DLD1 (cell line): ENCODE measurements at regions not wholly inside any gene's neighbourhood (a gene's known extent, or its start where the extent isn't known, plus 50 kb on each side); places are given as distances from the start of the nearest gene placed in this dataset.
"Not testable (repeated sequence)": the region's sequence is repeated elsewhere in the genome, so short reads cannot be mapped to it uniquely, and the experiment has no call there.

Source experiments
- in situ Hi-C: cut with HindIII; loops from 2 replicates; pipeline ENCODE4 v1.10.0; 2017; ENCODE audit warnings: low sequenced_read_pairs

DNA sequence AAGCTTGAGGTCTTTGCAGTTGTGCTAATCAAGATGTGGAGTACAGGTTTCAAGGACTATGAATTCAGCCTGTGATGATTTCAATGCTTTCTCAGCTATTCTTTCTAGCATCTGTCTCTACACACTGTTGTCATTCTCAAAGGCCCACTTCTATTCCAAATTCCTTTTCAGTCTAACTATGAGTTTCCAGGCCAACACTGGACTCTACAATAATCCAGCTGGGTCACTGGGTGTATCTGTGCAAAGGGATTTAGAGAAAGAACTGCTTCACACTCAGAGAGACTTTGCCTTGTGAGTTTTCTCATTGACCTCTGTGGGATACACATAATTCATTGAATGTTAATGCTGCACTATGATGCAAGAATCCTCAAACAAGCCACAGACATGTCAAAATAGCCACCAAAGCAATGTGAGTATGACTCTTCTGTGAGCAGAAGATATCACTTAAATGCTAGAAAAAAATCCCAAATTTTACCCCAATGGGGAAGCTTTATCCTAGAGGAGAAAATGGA, 171.8 kb upstream of the CLNK start:
- in situ Hi-C loops: no loop called here

DNA sequence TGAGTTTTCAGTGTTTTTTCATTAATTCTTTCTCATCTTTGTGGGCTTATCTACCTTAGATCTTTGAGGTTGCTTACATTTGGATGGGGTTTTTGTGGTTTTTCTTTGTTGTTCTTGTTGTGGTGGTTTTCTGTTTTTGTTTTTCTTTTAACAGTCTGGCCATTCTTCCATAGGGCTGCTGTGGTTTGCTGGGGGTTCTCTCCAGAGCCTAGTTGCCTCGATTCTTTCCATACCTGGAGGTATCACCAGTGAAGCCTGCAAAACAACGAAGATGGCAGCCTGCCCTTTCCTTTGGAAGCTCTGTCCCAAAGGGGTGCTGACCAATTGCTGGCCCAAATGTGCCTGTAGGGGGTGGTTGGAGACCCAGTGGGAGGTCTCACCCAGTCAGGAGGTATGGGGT, 168.6 kb upstream of the CLNK start:
- in situ Hi-C loops: no loop called here

DNA sequence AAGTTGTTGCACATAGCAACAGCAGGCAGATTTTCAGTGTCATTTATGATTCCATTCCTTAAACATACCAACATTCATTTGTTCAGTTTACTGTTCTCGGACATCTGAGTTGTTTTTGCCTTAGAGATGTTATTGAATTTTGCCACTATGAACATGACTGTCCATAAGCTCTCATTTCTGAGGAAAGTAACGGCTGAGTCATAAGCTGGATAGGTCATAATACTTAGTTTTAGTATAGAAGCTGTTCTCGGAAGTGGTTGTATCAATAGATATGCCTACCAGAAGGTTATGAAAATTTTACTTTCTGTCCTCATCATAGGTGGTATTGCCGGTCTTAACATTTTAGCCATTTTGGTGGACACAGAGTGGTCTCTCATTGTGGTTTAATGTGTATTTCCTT, 157.1 kb upstream of the CLNK start:
- in situ Hi-C loops: no loop called here

DNA sequence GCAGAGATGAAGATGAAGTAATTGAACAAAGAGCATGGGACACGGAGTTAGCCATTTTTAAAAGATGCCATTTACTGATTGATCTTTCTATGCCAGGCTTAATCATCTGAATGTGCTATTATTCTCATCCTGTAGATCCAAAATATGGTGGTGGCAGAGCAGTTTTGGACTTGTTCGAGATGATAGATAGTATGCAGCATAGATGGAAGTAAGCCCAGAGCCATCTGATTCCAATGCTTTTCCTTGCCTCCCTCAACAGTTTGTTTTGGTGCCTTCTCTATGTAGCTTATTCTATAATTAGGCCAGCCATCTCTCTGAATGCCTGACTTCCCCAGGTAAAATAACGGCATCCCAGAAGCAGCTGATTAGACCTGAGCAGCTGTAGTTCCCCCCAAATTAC, 152.6 kb upstream of the CLNK start:
- in situ Hi-C loops: no loop called here

DNA sequence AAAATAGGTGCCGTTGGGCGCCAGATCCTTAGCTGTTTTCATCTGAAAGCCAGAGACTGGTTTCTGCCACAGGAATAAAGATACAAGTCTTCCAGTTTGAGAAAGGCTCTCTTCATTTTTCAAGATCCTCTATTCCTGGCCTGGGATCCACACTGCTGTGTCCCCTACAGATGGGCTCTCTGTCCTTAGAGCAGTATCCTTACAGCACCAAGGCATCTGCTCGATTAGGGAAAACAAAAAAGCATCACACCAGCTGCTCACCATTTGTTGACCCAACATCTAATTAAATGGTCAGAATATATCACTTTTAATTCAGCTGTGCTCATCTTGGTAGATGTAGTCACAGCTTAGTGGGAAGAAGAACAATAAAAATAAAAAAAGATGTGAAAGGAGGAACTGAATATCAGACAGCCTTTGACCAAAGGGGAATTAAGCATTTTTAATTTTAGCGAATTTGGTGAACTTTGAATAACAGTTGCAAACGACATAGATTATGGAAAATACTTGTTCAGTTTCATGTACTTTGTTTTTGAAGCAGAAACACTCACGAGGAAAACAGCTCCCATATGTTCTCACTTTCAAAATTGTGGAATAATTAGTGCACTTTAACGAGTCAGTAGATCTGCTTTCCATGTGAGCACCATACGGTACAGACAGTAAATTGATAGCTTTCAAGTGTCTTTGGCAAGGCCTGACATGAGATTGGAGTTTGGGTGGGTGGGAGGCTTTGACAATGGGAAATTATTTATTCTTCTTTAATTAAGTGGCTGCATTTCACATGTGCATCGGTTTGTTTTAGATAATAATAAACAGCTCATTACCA, 148.4 kb upstream of the CLNK start:
- in situ Hi-C loops: no loop called here

DNA sequence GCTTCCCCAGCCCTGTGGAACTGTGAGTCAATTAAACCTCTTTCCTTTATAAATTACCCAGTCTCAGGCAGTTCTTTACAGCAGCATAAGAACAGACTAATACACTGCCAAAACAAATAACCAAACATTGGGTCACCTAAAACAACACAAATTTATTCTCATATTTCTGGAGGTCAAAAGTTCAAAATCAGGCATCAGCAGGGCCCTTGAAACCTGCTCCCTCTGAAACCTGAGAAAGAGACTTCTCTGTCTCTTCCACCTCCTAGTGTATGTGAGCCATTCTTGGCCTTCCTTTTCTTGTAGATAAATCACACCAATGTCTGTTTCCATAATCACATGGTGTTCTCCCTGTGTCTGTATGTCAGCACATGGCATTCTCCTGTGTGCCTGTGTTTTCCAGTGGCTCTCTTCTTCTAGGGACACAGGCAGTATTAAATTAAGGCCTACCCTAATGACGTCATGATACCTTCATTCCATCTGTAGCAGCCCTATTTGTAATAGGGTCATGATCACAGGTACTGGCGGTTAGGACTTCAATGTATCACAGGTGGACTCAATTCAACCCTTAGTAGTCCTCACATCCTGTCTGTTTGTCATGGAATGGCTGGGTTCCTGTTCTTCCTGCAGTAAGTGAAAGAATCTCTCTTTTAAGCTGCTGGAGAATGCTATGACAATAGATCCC, 147.3 kb upstream of the CLNK start:
- in situ Hi-C loops: no loop called here

DNA sequence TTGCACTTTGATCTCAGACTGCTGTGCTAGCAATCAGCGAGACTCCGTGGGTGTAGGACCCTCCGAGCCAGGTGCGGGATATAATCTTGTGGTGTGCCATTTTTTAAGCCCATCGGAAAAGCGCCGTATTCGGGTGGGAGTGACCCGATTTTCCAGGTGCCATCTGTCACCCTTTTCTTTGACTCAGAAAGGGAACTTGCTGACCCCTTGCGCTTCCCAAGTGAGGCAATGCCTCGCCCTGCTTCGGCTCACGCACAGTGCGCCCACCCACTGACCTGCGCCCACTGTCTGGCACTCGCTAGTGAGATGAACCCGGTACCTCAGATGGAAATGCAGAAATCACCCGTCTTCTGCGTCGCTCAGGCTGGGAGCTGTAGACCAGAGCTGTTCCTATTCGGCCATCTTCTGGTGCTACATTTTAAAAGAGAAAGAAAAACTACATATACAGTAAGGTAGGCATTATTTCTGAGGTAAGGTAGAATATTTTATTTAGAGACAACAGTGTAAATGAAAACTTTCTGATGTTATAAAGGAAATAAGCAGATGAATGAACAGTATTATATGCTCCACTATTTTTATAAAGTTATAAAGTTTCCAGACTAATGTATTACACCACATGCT, 144.5 kb upstream of the CLNK start:
- in situ Hi-C loops: not testable (repeated sequence)

DNA sequence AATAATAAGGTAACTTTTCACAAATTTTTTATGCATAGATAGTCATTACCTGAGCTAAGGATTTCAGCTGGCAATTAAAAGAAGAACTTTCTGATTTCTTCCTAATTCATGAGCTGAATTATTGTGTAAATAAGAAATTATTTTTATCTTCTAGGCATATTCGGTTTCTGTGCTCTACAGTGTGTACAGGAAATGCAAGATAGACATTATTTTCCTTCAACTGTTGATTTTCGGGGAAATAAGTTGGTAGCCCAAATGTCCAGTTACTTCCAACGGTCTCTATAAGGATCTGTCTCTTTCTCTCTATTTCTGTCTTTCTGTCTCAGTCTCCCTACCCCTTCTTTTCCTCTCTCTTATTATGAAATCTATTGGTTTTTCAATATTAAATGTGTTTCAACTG, 137.3 kb upstream of the CLNK start:
- in situ Hi-C loops: no loop called here

DNA sequence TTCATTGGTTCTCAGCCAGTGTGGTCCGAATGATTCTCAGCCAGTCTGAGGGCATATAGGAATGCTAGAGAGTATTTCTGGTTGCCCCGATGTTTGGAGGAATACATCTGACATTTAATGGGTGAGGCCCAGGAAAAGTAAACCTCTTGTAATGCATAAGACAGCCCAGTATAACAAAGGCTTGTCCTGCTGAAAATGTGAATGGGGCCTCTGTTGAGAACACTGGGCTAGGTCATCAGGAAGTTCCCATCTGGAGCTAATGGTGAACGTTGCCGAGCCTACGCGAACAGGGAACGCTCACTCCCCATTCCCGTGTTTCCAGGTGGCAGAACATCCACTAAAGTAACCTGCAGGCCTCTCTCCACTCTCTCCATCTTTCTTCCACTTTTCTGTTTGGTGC, 132.0 kb upstream of the CLNK start:
- in situ Hi-C loops: no loop called here

DNA sequence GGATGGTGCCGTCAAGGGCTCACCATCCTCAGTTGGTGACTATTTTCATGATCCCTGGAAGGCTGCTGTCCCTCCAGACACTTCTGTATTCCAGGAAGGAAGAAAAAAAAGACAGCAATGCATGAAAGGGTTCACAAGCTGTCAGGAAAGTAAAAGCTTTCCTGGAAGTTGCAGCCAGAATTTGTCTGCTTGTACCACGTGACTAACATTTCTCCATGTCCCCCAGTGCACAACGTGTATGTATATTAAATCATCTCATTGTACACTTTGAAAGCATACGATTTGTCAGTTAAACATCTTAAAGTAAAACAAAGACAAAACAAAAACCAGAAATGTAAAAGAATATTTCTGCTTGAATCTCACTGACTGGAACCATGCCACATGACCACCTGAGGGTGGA, 127.4 kb upstream of the CLNK start:
- in situ Hi-C loops: no loop called here

DNA sequence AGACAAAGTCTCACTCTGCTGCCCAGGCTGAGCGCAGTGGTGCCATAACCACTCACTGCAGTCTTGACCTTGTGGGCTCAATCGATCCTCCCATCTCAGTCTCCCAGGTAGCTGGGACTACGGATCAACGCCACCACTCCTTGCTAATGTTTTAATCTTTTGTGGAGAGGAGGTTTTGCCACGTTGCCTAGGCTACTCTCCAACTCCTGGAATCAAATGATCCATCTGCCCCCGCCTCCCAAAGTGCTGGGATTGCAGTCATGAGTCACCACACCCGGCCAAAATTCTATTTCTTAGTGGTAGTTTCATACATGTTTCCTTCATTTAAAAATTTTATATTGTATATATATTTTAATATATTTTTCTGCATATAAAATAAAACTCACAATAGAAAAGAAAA, 125.8 kb upstream of the CLNK start:
- in situ Hi-C loops: no loop called here

DNA sequence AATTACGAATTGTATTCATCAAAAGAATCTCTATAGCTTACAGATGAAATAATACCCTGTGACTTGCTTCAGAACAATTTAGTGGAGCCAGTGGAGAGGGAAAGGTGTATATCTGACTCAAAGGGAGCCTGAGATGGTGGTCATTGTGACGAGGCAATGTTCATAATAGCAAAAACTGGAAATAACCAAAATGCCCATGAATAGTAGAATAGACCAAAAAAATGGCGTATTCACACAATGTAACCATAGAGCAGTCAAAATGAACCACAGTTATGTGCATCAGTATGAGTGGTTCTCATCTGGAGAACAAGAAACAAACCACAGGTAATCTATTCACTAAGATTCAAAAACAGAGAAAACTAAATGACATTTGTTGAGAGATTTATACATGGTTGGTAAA, 125.3 kb upstream of the CLNK start:
- in situ Hi-C loops: no loop called here

DNA sequence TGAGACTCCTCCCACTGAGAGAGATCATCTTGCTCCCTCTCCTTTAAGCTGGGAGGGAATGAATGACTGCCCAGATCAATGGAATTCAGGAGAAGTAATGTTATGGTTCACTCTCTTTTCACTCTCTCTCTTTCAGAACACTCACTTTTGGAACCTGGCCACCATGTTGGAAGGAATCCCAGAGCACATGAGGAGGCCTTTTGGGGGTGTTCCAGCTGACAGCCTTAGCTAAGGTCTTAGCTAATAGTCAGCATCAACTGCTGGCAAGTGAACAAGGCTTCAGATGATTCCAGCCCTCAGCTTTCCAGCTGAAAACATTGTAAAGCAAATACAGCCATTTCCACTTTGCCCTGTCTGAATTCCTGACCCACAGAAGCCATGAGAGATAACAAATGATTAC, 124.0 kb upstream of the CLNK start:
- in situ Hi-C loops: no loop called here

DNA sequence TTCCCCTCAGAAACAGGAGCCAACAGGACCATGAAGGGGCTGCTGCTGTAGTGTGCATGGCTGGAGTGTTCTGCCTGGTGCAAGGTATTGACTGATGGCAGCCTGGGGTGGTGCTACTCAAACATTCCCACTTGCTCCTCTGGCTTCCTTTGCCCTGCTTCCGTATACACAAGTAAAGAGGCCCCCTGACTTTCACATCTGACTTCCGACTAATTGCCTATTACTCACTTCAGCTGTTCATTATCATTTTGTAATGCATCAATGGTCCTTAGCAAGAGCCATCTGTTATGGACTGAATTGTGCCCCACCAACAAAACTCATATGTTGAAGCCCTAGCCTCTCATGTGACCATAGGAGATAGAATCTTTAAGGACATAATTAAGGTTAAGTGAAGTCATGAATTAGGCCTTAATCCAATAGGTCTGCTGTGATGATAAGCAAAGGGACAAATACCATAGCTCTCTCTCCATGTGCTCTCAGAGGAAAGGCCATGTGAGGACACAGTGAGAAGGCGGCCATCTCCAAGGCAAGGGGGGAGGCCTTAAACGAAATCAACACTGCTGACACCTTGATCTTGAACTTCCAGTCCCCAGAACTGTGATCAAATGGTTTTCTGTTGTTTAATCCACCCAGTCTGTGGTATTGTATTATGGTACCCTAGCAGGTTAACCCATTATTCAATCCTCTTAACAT, 122.5 kb upstream of the CLNK start:
- in situ Hi-C loops: no loop called here

DNA sequence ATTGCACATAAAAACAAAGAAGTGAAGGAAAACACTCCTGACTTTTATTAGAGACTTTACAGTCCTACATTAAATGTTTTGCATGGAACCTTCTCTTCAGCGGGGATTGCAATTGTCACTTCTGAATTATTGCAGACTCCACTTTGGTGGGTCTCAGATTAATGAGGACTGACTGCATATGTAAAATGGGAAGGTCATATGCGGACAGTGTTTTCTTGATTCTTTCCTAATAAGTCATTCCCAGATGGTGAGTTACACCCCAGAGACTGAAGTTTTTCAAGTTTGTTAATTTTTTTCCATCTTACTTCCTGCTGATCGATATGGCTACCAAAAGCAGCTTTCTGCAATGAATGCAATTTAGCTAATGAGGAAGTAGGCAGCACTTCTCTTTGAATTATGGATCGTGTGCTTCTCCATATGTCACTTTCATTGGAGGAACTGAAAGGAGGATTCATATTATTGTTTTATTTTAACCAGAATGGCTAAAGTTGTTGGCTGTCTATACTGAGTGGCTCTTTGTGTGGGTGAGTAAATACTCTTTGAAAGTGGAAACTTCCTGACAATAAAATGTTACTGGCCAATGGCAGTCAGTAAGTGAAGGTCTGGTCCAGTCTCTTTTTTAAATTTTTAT, 119.3 kb upstream of the CLNK start:
- in situ Hi-C loops: no loop called here

DNA sequence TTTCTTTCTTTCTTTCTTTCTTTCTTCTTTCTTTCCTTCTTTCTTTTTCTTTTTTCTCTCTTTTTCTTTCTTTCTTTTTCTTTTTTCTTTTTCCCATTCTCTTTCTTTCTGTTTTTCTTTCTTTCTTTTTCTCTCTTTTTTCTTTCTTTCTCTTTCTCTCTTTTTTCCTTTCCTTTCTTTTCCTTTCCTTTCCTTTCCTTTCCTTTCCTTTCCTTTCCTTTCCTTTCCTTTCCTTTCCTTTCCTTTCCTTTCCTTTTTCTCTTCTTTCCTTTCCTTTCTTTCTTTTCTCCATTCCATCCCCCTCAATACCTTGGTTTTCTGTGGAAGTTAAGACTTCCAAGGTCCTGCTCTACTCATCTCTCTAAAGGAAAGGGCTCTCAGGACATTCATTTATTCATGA, 102.8 kb upstream of the CLNK start:
- in situ Hi-C loops: no loop called here

DNA sequence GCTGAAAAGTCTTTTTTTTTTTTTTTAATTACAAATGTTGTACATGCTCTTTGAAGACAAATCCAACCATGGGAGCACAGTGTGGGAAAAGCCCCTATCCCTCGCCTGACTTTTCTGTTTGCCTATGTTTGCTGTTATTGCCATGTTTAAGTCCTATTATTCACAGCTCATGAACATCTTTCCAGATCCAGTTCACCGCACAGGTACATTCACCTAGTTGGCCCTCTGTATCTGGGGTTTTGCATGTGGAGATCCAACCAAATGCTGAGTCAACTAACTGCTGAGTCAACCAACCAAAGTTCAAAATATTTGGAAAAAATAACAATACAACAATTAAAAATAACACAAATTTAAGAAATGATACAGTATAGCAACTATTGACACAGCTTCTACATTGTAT, 100.1 kb upstream of the CLNK start:
- in situ Hi-C loops: no loop called here

DNA sequence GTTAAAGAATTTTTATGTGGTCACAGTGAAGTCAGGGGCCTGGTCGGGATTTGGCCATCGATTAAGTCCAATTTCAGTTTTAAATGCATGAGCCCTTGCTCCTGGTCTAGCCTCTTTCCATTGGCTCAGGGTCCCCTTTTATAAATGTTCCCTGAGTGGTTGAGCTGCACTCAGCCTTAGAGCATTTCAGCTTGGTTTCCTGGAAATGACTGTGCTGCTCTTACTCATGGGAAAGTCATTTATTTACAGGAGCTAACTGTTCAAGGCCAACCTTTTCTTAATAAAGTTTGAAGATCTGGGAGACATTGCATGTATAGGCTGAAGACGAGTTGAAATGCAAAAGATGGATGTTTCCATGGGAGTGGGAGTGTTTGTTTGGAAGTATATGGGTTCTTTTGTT, 98.8 kb upstream of the CLNK start:
- in situ Hi-C loops: no loop called here

DNA sequence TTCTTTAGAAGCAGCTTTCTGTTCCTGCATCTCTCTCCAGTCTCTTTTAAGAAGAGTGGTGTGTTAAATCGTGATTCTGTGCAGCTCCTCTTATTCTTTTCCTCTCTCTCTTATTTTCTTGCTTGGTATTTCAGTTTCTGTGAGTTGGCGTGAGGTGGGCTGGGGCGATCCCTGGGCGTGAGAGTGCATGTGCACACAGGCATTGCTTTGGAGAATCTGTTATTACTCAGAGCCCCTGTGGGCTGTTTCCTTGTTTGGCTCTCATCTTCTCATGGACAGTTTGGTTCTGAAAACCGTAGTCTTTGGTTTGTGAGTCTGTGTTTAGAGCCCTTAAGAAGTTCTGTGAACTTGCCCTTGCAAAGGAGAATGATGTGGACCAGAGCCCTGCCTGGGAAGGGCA, 97.2 kb upstream of the CLNK start:
- in situ Hi-C loops: no loop called here

DNA sequence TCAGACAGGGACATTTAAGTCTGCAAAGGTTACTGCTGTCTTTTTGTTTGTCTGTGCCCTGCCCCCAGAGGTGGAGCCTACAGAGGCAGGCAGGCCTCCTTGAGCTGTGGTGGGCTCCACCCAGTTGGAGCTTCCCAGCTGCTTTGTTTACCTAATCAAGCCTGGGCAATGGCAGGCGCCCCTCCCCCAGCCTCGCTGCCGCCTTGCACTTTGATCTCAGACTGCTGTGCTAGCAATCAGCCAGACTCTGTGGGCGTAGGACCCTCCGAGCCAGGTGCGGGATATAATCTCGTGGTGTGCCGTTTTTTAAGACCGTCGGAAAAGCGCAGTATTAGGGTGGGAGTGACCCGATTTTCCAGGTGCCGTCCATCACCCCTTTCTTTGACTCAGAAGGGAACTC, 96.2 kb upstream of the CLNK start:
- in situ Hi-C loops: not testable (repeated sequence)

DNA sequence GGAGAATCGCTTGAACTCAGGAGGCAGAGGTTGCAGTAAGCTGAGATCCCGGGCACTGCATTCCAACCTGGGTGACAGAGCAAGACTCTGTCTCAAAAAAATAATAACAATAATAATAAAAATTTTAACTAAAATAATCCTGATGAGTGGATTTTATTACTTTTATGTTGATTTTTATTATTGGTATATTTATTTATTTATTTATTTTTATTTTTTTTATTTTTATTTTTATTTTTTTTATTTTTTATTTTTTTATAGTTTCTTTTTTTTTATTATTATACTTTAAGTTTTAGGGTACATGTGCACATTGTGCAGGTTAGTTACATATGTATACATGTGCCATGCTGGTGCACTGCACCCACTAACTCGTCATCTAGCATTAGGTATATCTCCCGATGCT, 90.6 kb upstream of the CLNK start:
- in situ Hi-C loops: not testable (repeated sequence)
